HG02973 (cell line): ENCODE measurements at regions not wholly inside any gene's neighbourhood (a gene's known extent, or its start where the extent isn't known, plus 50 kb on each side); places are given as distances from the start of the nearest gene placed in this dataset.

Source experiments
- ATAC-seq: cut with Tn5 transposase; IDR thresholded peaks from one replicate; pipeline ENCODE4 v1.9.1; 2021; ENCODE audit warnings: moderate library complexity; ENCODE audit not compliant: unreplicated experiment

DNA sequence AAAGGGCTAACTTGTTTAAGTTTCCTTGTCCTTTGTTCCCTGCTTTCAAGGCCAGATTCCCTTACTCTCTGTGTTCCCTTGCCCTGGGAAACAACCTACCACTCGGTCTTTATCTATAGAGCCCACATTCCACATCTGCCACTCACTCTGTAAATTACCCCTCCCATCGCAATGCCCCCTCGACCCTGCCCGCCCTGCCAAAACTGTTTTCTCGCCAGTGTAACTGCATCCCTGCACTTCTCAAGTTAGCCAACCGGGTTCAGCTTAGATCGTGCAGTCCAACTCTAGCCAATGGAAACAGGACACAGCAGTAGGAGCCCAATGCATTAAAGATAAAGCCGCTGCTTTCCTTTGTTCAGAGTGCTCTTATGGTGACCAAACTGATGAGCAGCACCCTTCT, 263.6 kb downstream of the TBL1XR1 start:
- ATAC-seq = no peak

DNA sequence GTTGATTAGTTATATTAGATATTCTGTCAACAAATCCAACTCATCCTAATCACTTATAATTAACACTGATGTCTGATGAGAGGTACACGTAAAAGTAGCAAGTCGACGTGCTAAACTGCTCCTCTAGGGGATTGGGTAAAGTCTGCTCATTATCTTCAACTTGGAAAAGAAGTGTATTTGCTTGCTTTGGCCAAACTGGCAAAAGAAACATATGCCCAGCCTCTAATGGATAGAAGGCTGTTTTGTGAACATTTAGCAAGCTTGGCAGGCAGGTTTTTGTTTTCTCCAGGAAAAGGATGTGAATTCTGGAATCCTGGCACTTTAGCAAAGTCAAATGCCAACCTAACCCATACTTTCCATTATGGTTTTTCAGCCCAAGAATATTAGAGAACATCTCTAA, 264.8 kb downstream of the TBL1XR1 start:
- ATAC-seq = no peak

DNA sequence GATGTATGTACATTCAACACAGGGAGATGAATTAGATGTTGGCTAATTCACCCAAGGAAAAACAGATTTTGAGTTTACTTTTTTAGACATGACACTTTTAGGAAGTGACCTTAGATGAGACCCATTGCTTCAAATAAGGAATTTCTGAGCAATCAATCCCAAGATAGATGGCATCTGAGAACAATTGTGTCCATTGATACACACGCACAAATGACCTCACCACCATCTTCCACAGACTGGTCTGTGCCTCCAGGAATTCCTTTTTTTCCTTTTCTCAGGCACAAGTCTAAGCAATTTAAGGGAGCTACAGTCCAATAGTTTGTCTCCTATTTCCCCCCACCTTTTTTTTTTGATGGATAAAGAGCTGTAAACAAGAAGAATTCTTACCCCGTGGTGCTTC, 265.3 kb downstream of the TBL1XR1 start:
- no peak for ATAC-seq

GRCh38 chr3:176930942-176931341, 266.3 kb downstream of the TBL1XR1 start:
- ATAC-seq = no peak

GRCh38 chr3:176928582-176928931, 268.7 kb downstream of the TBL1XR1 start:
- no peak for ATAC-seq

- ATAC-seq = no peak
These were observed 269.3 kb downstream of the TBL1XR1 start for GRCh38 chr3:176927706-176928581.

DNA sequence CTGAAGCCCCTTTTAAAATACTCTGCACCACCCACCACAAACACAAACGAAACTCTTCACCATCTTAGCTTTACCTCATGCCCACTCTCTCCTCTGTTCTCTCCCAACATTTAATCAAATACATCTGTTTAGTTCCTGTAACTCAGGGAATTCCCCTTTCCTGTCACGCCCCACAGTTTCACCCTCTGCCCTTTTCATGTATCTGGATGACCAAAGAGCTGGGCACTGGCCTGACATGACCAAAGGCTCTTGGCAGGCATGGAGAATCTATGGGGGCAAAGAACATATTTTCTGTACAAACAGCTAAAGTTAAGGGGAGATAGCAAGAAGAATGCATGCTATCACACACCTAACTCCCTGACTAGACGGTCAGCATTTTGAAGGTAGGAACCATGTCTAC, 270.0 kb downstream of the TBL1XR1 start:
- no peak for ATAC-seq

- ATAC-seq = no peak
These were observed 270.6 kb downstream of the TBL1XR1 start for GRCh38 chr3:176926688-176927087.

GRCh38 chr3:176926034-176926433, 271.2 kb downstream of the TBL1XR1 start:
- ATAC-seq = no peak

DNA sequence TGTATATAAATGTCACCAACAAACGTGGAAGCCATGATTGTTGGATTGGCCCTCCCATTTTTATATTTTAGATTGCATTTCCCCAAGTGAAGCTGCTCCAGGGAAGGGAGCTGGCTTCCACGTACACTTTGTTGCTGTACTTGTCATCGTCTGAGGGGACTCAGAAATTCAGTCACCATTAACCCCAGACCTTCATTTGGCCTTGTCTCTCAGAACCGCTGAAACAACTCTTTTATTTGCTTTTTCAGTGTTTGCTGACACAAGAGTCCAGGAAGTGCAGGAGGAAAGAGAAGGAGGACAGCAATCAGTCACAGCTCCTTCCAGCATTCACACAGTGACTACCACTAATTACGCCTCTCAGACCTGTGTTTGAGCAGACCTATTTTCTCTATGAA, 276.5 kb downstream of the TBL1XR1 start:
- ATAC-seq = no peak

DNA sequence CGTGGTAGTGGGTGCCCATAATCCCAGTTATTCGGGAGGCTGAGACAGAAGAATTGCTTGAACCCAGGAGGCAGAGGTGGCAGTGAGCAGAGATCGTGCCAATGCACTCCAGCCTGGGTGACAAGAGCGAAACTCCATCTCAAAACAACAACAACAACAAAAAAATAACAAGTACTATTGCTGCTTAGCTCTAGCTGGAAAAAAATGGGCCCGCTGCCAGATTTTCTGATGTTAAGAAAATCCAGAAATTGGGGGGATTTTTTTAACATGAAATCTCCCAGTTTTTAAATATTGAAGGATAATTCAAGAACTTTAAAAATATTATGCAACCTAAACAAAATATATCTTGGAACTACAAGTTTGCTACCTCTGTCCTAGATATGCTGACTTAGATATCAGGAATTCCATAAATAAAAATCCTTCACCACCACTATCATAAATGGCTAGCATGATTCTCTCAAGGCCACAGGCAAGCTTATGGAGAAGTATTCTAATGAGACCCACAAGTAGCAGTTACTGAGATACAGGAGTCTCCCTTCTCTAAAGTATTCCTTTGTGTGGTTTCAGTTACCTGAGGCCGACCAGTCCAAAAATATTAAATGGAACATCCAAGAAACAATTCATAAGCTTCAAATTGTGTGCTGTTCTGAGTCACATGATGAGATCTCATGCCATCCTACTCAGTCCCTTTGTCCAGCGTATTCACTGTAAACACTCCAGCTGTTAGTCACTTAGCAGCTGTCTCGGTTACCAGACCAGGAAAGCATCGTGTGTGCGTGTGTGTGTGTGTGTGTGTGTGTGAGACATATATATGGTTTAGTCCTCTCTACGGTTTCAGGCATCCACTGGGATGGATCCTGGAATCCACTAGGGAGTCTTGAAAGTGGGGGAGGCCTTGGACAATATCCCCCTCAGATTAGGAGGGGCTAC, 277.2 kb downstream of the TBL1XR1 start:
- ATAC-seq = no peak

DNA sequence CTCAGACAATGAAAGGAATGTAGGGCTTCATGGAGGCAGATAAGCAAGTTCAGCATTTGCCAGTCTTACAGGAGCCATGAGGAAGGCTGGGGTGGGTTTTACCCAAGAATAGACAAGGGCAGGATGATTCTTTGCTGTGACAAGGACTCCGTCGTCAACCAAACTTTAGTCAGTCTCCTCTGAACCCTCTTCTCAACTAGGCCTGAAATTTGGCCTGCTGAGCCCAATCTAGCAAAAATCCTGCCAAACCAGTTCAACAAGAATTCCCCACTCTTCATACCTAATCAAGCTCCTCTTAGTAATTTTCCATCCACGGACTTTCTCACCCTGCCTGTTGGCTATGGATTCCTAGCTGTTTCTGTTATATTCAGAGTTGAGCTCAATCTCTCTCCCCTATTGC, 280.5 kb downstream of the TBL1XR1 start:
- no peak for ATAC-seq

- no peak for ATAC-seq
These were observed 282.5 kb downstream of the TBL1XR1 start for GRCh38 chr3:176914764-176915163.

DNA sequence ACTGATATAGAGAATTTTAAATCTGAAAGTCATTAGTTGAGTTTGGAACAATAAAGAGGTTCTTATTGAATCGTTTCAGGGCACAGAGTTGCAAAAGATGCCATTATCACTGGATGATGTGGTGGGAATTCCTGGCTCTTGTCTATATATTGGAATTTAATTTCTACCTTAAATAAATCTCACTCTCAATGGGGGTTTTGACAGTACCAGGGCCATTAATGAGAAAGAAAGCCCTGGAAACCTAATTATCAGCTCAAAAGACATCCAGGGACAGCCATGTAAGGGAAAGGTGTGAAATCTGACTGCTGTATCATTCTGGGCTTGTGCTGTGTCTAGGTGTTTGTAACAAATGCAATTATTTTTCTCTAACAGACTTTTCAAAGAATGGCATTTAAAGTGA, 285.7 kb downstream of the TBL1XR1 start:
- no peak for ATAC-seq

DNA sequence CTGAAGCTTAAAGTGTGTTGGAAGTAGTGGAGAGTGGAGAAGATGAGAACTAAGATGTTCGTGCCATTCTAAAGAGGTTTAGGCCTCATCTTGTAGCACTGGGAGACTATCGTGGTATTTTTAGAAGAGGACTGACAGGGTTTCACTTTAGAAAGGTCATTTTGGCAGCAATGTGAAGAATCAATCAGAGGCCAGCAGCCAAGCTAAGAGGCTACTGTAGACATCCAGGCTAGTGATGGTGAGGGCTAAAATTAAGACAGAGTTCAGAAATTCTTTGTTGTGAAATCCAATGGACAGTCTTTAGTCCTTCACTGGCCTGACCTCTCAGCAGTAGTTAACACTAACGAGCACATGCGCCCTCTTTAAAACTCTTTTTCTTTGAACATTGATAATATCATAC, 288.2 kb downstream of the TBL1XR1 start:
- ATAC-seq = no peak

- ATAC-seq = no peak
These were observed 291.0 kb downstream of the TBL1XR1 start for GRCh38 chr3:176906046-176906905.

DNA sequence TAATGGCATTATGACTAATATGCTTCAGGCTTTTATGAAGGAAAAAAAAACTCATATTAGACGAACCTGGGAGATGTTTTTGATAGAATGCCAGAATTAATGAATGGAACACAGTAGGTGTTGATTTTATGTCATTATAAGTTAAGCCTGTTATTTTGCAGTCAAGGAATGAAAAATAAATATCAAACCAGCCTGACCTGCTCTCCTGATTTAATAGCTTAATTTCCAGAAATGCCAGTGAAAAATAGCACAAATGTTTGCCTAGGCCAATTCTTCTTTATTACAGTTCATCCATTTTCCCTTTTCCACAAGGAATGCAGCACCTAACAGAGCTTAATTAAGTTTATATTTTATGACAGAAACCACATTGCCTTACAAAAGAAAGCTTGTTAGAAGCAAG, 292.0 kb downstream of the TBL1XR1 start:
- no peak for ATAC-seq

- no peak for ATAC-seq
These were observed 292.8 kb downstream of the TBL1XR1 start for GRCh38 chr3:176904506-176904905.

- ATAC-seq = no peak
These were observed 300.6 kb downstream of the TBL1XR1 start for GRCh38 chr3:176896640-176897039.

- ATAC-seq = no peak
These were observed 301.1 kb downstream of the TBL1XR1 start for GRCh38 chr3:176896165-176896564.

DNA sequence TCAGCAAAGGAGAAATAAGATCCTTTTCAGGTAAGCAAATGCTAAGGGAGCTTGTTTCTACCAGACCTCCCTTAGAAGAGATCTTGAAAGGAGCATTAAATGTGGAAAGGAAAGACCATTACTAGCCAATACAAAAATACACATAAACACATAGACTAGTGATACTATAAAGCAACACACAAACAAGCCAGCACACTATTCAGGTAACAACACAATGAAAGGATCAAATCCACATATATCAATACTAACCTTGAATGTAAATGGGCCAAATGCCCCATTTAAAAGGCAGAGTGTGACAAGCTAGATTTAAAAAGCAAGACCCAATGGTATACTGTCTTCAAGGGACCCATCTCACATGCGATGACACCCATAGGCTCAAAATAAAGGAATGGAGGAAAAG, 317.6 kb downstream of the TBL1XR1 start:
- ATAC-seq = no peak
